ENCODE measurements at regions not wholly inside any gene's neighbourhood (a gene's known extent, or its start where the extent isn't known, plus 50 kb on each side); places are given as distances from the start of the nearest gene placed in this dataset.

DNA sequence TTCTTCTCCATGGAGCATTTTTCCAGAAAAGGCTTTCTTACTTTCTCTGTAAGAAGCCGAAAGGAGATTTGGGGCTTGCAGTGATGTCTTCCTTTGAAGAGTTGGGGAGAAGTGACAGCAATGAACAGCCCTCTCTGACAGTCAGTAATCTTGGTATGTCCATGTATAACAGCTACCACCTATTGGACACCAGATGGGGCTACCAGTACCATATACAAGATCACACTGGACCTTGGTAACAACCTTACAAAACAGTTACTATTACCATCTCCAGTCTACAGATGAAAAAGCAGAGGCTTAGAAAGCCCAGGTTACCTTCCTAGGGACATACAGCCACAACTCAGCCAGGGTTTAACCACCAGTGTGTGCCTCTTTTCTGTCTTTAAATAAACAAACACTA is 272.7 kb upstream of the TRPC7 start:
- Mint-ChIP-seq H3K4me1 (ENCODE audit: unreplicated experiment) (peaks cover 8% of the 10 kb centered on the region), H3K27ac (ENCODE audit: unreplicated experiment) (no peak overlapping the region), H3K4me3 (ENCODE audit: unreplicated experiment) (no peak overlapping the region), H3K36me3 (ENCODE audit: low read depth, unreplicated experiment) (no peaks in the 10 kb centered on the region), H3K27me3 (ENCODE audit: unreplicated experiment) (no peaks in the 10 kb centered on the region), H3K9me3 (ENCODE audit: unreplicated experiment) (no peaks in the 10 kb centered on the region)
- DNase-seq (ENCODE audit: low spot score), result no peak
- TF ChIP-seq, protein P1, sequence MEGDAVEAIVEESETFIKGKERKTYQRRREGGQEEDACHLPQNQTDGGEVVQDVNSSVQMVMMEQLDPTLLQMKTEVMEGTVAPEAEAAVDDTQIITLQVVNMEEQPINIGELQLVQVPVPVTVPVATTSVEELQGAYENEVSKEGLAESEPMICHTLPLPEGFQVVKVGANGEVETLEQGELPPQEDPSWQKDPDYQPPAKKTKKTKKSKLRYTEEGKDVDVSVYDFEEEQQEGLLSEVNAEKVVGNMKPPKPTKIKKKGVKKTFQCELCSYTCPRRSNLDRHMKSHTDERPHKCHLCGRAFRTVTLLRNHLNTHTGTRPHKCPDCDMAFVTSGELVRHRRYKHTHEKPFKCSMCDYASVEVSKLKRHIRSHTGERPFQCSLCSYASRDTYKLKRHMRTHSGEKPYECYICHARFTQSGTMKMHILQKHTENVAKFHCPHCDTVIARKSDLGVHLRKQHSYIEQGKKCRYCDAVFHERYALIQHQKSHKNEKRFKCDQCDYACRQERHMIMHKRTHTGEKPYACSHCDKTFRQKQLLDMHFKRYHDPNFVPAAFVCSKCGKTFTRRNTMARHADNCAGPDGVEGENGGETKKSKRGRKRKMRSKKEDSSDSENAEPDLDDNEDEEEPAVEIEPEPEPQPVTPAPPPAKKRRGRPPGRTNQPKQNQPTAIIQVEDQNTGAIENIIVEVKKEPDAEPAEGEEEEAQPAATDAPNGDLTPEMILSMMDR (IDR thresholded peaks at IDR 0.05; ENCODE audit: unreplicated experiment), result no peak

DNA sequence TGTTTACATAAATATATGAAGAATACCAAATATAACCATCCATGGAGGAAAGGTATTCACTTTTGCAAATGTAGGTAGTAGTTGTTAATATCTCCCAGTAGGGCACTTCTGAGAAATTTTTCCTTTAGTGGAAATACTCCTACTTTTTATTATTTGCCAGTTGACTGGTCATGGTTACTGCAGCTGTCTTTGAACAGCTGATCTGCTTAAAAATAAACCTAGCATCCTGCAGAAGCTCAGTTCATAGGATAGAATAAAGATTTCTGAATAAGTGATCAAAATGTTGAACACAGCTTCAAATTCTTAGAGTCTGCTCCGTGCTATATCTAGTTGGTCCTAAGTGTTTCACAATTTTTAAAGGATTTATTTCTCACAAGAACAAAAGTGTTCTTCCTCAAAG is 270.7 kb upstream of the TRPC7 start:
- TF ChIP-seq, protein P1 (IDR thresholded peaks at IDR 0.05; ENCODE audit: unreplicated experiment), result no peak
- H3K4me1 Mint-ChIP-seq (ENCODE audit: unreplicated experiment), result peaks cover 8% of the 10 kb centered on the region
- H3K36me3 Mint-ChIP-seq (ENCODE audit: low read depth, unreplicated experiment), result no peaks in the 10 kb centered on the region
- H3K27me3 Mint-ChIP-seq (ENCODE audit: unreplicated experiment), result no peaks in the 10 kb centered on the region
- H3K4me3 Mint-ChIP-seq (ENCODE audit: unreplicated experiment), result no peak overlapping the region
- H3K27ac Mint-ChIP-seq (ENCODE audit: unreplicated experiment), result no peak overlapping the region
- no peaks in the 10 kb centered on the region for H3K9me3 Mint-ChIP-seq (ENCODE audit: unreplicated experiment)
- no peak for DNase-seq (ENCODE audit: low spot score)

GRCh38 chr5:136631186-136631585 is 265.8 kb upstream of the TRPC7 start:
- no peak for DNase-seq (ENCODE audit: low spot score)
- TF ChIP-seq, protein P1 (IDR thresholded peaks at IDR 0.05; ENCODE audit: unreplicated experiment), result no peak
- Mint-ChIP-seq H3K27me3 (ENCODE audit: unreplicated experiment) (peaks cover 3% of the 10 kb centered on the region), H3K36me3 (ENCODE audit: low read depth, unreplicated experiment) (no peaks in the 10 kb centered on the region), H3K4me3 (ENCODE audit: unreplicated experiment) (no peak overlapping the region), H3K27ac (ENCODE audit: unreplicated experiment) (no peak overlapping the region), H3K9me3 (ENCODE audit: unreplicated experiment) (no peaks in the 10 kb centered on the region), H3K4me1 (ENCODE audit: unreplicated experiment) (peaks cover 17% of the 10 kb centered on the region)

- TF ChIP-seq, protein P1 (IDR thresholded peaks at IDR 0.05; ENCODE audit: unreplicated experiment), result no peak
- DNase-seq (ENCODE audit: low spot score), result no peak
- Mint-ChIP-seq H3K27me3 (ENCODE audit: unreplicated experiment) (peaks cover 3% of the 10 kb centered on the region), H3K27ac (ENCODE audit: unreplicated experiment) (no peak overlapping the region), H3K4me1 (ENCODE audit: unreplicated experiment) (peaks cover 8% of the 10 kb centered on the region), H3K4me3 (ENCODE audit: unreplicated experiment) (no peak overlapping the region), H3K9me3 (ENCODE audit: unreplicated experiment) (no peaks in the 10 kb centered on the region), H3K36me3 (ENCODE audit: low read depth, unreplicated experiment) (no peaks in the 10 kb centered on the region)
Measured at GRCh38 chr5:136629125-136629792, 263.9 kb upstream of the TRPC7 start.

- TF ChIP-seq, protein P1 (IDR thresholded peaks at IDR 0.05; ENCODE audit: unreplicated experiment), result no peak
- DNase-seq (ENCODE audit: low spot score), result no peak
- Mint-ChIP-seq H3K4me3 (ENCODE audit: unreplicated experiment) (no peak overlapping the region), H3K27me3 (ENCODE audit: unreplicated experiment) (peaks cover 3% of the 10 kb centered on the region), H3K9me3 (ENCODE audit: unreplicated experiment) (no peaks in the 10 kb centered on the region), H3K27ac (ENCODE audit: unreplicated experiment) (no peak overlapping the region), H3K4me1 (ENCODE audit: unreplicated experiment) (peaks cover 8% of the 10 kb centered on the region), H3K36me3 (ENCODE audit: low read depth, unreplicated experiment) (no peaks in the 10 kb centered on the region)
Measured at GRCh38 chr5:136626531-136626930, 261.2 kb upstream of the TRPC7 start.
